Upper lobe of right lung (tissue), 1 donor: ENCODE measurements at regions not wholly inside any gene's neighbourhood (a gene's known extent, or its start where the extent isn't known, plus 50 kb on each side); places are given as distances from the start of the nearest gene placed in this dataset.

Source experiments
- ATAC-seq: fragments of 200-7000 bp; cut with Tn5 transposase; one replicate; pipeline ENCODE4 v1.9.1; 2020; ENCODE audit warnings: mild to moderate bottlenecking, moderate library complexity
- DNase-seq: peaks from one replicate; pipeline ENCODE4 v3.0.0-alpha.2; 2020
- H3K27ac ChIP-seq: fragments of 200-600 bp; one replicate; pipeline ENCODE4 v1.8.0; 2022
- H3K27me3 ChIP-seq: fragments of 200-600 bp; one replicate; pipeline ENCODE4 v1.8.0; 2022; ENCODE audit warnings: mild to moderate bottlenecking
- H3K36me3 ChIP-seq: fragments of 200-600 bp; one replicate; pipeline ENCODE4 v1.8.0; 2022
- H3K4me1 ChIP-seq: fragments of 200-600 bp; one replicate; pipeline ENCODE4 v1.8.0; 2022
- H3K4me3 ChIP-seq: fragments of 200-600 bp; one replicate; pipeline ENCODE4 v1.8.0; 2022; ENCODE audit warnings: mild to moderate bottlenecking
- H3K9me3 ChIP-seq: fragments of 200-600 bp; one replicate; pipeline ENCODE4 v1.8.0; 2022
- intact Hi-C: fragments of 100-400 bp; cut with DNase I; formaldehyde crosslinking; loops from one replicate; pipeline ENCODE4 v1.11.0; 2022
- TF ChIP-seq, protein P1 (sequence below): fragments of 200-600 bp; IDR thresholded peaks from one replicate; pipeline ENCODE4 v1.8.0; 2022; ENCODE audit warnings: antibody characterized with exemption
- donor health status: DM: no; HTN: yes; CAD: no; lungs with severe emphysema.

DNA sequence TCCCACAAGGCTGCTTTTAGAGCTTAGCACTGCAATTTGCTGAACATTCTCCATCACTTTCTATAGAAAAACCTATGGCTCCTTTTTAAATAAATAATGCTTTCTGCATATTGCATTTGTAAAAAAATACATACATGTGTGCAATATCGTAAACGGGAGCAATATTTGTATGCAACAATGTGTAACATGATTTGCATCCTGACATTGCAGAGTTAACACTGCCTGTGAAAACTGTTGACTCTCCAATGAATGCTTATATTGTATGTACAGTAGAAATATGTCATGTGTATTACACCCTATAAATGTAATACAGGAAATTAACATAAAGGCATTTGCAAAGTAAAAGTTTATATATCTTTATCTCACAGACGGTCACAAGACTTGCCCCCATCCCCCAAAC is 135.0 kb upstream of the PIEZO2 start:
- DNase-seq (no peak), ATAC-seq (no peak)
- Histone ChIP-seq H3K36me3 (no peaks in the 10 kb centered on the region), H3K27me3 (no peaks in the 10 kb centered on the region), H3K9me3 (no peaks in the 10 kb centered on the region), H3K4me1 (no peaks in the 10 kb centered on the region), H3K4me3 (no peak overlapping the region), H3K27ac (no peak overlapping the region)
- intact Hi-C loops: no loop called here
- TF ChIP-seq, protein P1, sequence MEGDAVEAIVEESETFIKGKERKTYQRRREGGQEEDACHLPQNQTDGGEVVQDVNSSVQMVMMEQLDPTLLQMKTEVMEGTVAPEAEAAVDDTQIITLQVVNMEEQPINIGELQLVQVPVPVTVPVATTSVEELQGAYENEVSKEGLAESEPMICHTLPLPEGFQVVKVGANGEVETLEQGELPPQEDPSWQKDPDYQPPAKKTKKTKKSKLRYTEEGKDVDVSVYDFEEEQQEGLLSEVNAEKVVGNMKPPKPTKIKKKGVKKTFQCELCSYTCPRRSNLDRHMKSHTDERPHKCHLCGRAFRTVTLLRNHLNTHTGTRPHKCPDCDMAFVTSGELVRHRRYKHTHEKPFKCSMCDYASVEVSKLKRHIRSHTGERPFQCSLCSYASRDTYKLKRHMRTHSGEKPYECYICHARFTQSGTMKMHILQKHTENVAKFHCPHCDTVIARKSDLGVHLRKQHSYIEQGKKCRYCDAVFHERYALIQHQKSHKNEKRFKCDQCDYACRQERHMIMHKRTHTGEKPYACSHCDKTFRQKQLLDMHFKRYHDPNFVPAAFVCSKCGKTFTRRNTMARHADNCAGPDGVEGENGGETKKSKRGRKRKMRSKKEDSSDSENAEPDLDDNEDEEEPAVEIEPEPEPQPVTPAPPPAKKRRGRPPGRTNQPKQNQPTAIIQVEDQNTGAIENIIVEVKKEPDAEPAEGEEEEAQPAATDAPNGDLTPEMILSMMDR: no peak

DNA sequence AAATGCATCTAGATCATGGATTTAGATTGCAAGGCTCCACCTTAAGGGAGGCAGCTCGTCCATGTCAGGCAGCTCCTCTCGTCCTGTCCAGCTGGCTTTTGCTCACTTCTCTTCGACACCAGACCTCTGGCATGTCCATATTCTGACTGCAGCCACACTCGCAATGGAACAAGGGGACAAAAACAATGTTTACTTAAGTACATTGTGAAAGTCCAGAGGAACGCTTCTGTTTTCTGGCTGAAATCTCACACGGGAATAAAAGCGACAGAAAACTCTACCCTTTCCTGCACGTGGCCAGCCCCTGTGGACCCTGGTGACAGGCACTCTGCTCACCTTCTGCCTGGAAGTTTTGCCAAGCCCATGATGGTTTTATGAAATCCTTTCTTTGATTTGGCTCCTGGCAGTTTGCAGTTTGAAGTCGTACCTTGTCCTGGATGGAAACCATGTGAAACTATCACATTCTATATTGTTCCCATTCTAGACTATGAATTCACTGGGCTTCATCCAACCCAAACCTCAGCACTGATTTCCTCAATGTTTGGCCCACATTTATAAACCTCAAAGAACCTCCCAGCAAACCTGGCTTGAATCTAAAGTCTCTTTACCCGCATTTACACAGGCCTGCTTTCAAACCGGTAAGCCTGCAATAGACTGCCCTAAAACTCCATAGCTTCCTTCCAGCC is 134.3 kb upstream of the PIEZO2 start:
- H3K27me3 ChIP-seq: no peaks in the 10 kb centered on the region
- DNase-seq: no peak
- no peaks in the 10 kb centered on the region for H3K36me3 ChIP-seq
- intact Hi-C loops: no loop called here
- no peak overlapping the region for H3K27ac ChIP-seq
- no peaks in the 10 kb centered on the region for H3K4me1 ChIP-seq
- peak; percentile 45 for ATAC-seq
- H3K4me3 ChIP-seq: no peak overlapping the region
- no peaks in the 10 kb centered on the region for H3K9me3 ChIP-seq
- TF ChIP-seq, protein P1: no peak

DNA sequence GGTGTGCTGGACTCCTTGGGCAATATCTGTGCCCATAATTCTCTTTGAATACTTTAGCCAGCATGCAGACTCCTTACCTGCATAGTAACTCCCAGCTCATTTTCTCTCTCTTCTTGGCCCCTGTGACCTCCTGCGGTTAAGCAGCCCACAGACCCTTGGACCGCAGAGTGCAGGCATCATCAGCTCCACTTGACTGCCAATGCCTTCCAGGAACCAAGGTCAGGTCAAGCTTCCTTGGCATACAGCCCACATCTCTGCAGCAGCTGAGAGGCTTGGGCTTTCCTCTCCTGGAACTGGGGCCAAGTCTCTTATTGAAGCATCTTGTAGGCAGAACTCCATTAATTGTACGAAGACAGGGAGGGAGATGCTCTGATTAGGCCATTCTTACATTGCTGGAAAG is 130.1 kb upstream of the PIEZO2 start:
- no peak overlapping the region for H3K27ac ChIP-seq
- TF ChIP-seq, protein P1: no peak
- intact Hi-C loops: no loop called here
- no peaks in the 10 kb centered on the region for H3K27me3 ChIP-seq
- no peaks in the 10 kb centered on the region for H3K36me3 ChIP-seq
- no peak for ATAC-seq
- no peaks in the 10 kb centered on the region for H3K9me3 ChIP-seq
- DNase-seq: no peak
- H3K4me3 ChIP-seq: no peak overlapping the region
- no peaks in the 10 kb centered on the region for H3K4me1 ChIP-seq

DNA sequence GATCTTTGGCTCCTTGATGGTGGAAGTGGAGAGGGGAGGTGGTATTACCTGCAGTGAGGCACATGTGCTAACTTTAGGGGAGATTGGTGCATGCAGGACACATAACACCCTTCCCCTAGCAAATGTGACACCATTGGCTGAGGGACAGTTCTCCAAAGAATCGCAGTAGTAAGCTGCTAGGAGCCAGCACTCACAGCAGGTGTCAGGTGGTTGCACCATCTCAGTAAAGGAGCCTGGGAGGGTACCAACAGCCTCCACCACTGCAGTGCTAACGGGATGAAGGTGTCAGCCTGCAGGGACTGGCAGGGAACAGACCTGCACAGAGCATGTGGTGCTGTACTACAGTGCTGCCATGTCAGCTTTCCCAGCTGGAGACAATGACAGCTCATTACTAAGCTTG is 127.3 kb upstream of the PIEZO2 start:
- TF ChIP-seq, protein P1: no peak
- no peaks in the 10 kb centered on the region for H3K27me3 ChIP-seq
- no peak overlapping the region for H3K27ac ChIP-seq
- no peaks in the 10 kb centered on the region for H3K9me3 ChIP-seq
- no peaks in the 10 kb centered on the region for H3K4me1 ChIP-seq
- intact Hi-C loops: no loop called here
- ATAC-seq (no peak), DNase-seq (no peak)
- no peak overlapping the region for H3K4me3 ChIP-seq
- H3K36me3 ChIP-seq: no peaks in the 10 kb centered on the region

DNA sequence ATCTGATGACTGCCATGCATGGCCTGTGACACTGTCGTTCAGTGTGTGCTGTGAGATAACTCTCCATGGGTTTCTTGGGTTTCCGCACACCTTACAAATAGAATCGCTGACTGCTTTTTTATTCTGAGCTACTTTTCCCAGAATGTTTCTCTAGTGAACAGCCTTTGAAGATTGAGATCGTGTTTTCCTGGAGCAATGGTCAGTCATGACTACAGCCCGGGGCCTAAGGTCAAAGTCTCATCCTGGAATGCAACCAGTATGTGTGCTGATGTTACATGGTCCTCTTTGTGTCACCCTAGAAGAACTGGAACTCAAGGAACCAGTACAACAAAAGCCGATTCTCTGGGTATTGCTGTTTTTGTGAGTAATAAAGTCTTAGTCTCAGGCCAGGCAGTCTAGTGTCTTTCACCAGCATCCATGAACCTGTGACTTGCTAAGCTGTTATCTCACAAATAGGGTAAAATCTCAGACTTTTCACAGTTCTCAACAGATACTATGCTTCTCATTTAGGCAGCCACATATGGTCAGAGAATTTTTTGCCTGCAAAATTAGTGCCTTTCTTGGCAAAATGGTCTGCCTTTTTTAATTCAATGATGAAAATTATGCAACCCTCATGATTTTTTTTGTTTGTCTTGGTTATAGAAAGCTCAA is 124.9 kb upstream of the PIEZO2 start:
- H3K27me3 ChIP-seq: no peaks in the 10 kb centered on the region
- no peaks in the 10 kb centered on the region for H3K9me3 ChIP-seq
- H3K4me1 ChIP-seq: no peaks in the 10 kb centered on the region
- no peak for ATAC-seq
- H3K4me3 ChIP-seq: no peak overlapping the region
- no peak overlapping the region for H3K27ac ChIP-seq
- no peak for DNase-seq
- intact Hi-C loops: no loop called here
- H3K36me3 ChIP-seq: no peaks in the 10 kb centered on the region
- TF ChIP-seq, protein P1: no peak
